Sigmoid colon (tissue), 4 donors: ENCODE measurements at regions not wholly inside any gene's neighbourhood (a gene's known extent, or its start where the extent isn't known, plus 50 kb on each side); places are given as distances from the start of the nearest gene placed in this dataset.

Experiments
- CTCF ChIP-seq, 4 experiments: fragments of 450-650 bp in 3 of 4; fragments of 200-600 bp in 1 of 4; IDR thresholded peaks; one replicate each; pipeline ENCODE4 v1.5.1; 2016 to 2019; ENCODE audit warnings: antibody characterized with exemption in 4 of 4, mild to moderate bottlenecking in 3 of 4, moderate library complexity in 2 of 4
- EP300 ChIP-seq, 4 donors: sonication (generic); formaldehyde crosslinking; IDR thresholded peaks; one replicate each; pipeline ENCODE4 v1.6.1; 2017; ENCODE audit warnings: antibody characterized with exemption in 4 of 4
- POLR2A ChIP-seq, 2 donors: fragments of 450-650 bp; IDR thresholded peaks; one replicate each; pipeline ENCODE4 v1.6.1; 2016; ENCODE audit warnings: antibody characterized with exemption in 2 of 2, mild to moderate bottlenecking in 2 of 2, moderate library complexity in 2 of 2
- POLR2AphosphoS5 ChIP-seq, 4 donors: sonication (generic); formaldehyde crosslinking; IDR thresholded peaks; one replicate each; pipeline ENCODE4 v1.6.1; 2017; ENCODE audit warnings: antibody characterized with exemption in 4 of 4

- TF ChIP-seq CTCF (IDR thresholded peaks at IDR 0.05) (no peak), POLR2AphosphoS5 (IDR thresholded peaks at IDR 0.05) (no peak), POLR2A (IDR thresholded peaks at IDR 0.05) (no peak), EP300 (IDR thresholded peaks at IDR 0.05) (no peak)
Observed at GRCh38 chr7:115708013-115708341, 322.6 kb downstream of the TFEC start.
